C4-2B (cell line): ENCODE measurements at regions not wholly inside any gene's neighbourhood (a gene's known extent, or its start where the extent isn't known, plus 50 kb on each side); places are given as distances from the start of the nearest gene placed in this dataset.
"Not testable (repeated sequence)": the region's sequence is repeated elsewhere in the genome, so short reads cannot be mapped to it uniquely, and the experiment has no call there.

Experiments used
- H3K27ac ChIP-seq: fragments of 450-650 bp; 2 replicates; pipeline ENCODE4 v1.5.1; 2017
- CTCF ChIP-seq: fragments of 450-650 bp; conservative IDR thresholded peaks from 2 replicates; pipeline ENCODE4 v1.5.1; 2017; ENCODE audit warnings: mild to moderate bottlenecking
- ZFX ChIP-seq: fragments of 450-650 bp; IDR thresholded peaks from 2 replicates; pipeline ENCODE4 v1.6.1; 2017

- no peak overlapping the region for H3K27ac ChIP-seq
- TF ChIP-seq ZFX = no peak
- TF ChIP-seq CTCF = no peak
Observed at GRCh38 chr3:140769951-140770350, 92.1 kb downstream of the TRIM42 start.

- H3K27ac ChIP-seq = no peak overlapping the region
- TF ChIP-seq CTCF (no peak; the same call in 1 of the 2 replicates), ZFX (no peak)
Observed at GRCh38 chr3:140770977-140771667, 93.3 kb downstream of the TRIM42 start.

- no peak overlapping the region for H3K27ac ChIP-seq
- TF ChIP-seq ZFX (no peak), CTCF (no peak)
Observed at GRCh38 chr3:140777631-140778233, 99.9 kb downstream of the TRIM42 start.

- TF ChIP-seq CTCF (no peak), ZFX (no peak)
- no peak overlapping the region for H3K27ac ChIP-seq
Observed at GRCh38 chr3:140791368-140791767, 113.5 kb downstream of the TRIM42 start.

GRCh38 chr3:140794507-140794906 is 116.6 kb downstream of the TRIM42 start:
- no peak overlapping the region for H3K27ac ChIP-seq
- TF ChIP-seq ZFX (no peak), CTCF (no peak)

- not testable (repeated sequence) for H3K27ac ChIP-seq
Observed at GRCh38 chr3:140802898-140803297, 125.0 kb downstream of the TRIM42 start.

- H3K27ac ChIP-seq = no peak overlapping the region; the same call in 1 of the 2 replicates
Observed at GRCh38 chr3:140809316-140809715, 131.5 kb downstream of the TRIM42 start.

More at GRCh38 chr3:140809316-140809715, 131.5 kb downstream of the TRIM42 start:
- TF ChIP-seq CTCF (no peak), ZFX (no peak)
